Thyroid gland (tissue), 4 donors: ENCODE measurements at regions not wholly inside any gene's neighbourhood (a gene's known extent, or its start where the extent isn't known, plus 50 kb on each side); places are given as distances from the start of the nearest gene placed in this dataset.

Experiments
- POLR2A ChIP-seq, 2 donors: fragments of 450-650 bp; IDR thresholded peaks; one replicate each; pipeline ENCODE4 v1.6.1; 2017; ENCODE audit warnings: antibody characterized with exemption in 2 of 2, mild to moderate bottlenecking in 2 of 2, moderate library complexity in 1 of 2
- TF ChIP-seq, protein P1 (sequence below), 6 experiments: fragments of 200-600 bp in 3 of 6; fragments of 450-650 bp in 3 of 6; sonication (generic) in 3 of 6; IDR thresholded peaks; one replicate each; pipeline ENCODE4 v1.5.1; 2016 to 2019; ENCODE audit warnings: antibody characterized with exemption in 6 of 6, mild to moderate bottlenecking in 2 of 6, inconsistent platforms in 1 of 6, moderate library complexity in 1 of 6

DNA sequence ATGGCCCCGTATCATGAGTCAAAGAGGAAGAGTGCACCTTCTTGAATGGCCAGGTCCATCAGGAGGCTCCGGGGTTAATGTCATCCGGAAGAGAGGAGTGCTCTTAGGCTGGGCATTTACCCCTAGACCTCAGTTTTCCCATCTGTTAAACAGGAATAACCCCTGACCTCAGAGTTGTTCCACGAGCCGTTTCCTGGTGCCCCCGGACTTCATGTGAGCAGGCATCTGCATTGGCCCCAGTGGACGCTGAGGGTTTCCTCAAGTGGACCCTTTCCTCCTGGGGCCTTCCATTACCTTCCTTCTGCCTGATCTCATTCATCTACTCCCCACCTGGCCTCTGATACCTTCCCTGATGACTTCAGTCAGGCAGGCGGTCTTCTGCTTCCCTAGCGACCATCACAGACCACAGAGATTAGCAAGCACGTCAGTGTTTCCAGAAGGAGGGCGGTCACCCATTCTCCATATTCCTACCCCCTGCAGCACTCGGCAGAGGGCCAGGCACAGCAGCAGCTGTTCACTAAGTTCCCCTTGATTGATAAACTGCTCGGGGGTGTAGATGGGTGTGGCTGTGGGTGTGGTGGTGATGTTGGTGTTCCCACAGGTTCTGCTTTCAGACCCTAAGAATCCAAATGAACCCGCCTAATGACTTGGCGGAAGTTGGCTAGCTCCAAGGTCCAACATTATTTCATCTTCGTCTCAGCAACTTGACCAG lies 346.6 kb upstream of the TNRC6C start:
- no peak for TF ChIP-seq POLR2A (IDR thresholded peaks at IDR 0.05)
- TF ChIP-seq, protein P1, sequence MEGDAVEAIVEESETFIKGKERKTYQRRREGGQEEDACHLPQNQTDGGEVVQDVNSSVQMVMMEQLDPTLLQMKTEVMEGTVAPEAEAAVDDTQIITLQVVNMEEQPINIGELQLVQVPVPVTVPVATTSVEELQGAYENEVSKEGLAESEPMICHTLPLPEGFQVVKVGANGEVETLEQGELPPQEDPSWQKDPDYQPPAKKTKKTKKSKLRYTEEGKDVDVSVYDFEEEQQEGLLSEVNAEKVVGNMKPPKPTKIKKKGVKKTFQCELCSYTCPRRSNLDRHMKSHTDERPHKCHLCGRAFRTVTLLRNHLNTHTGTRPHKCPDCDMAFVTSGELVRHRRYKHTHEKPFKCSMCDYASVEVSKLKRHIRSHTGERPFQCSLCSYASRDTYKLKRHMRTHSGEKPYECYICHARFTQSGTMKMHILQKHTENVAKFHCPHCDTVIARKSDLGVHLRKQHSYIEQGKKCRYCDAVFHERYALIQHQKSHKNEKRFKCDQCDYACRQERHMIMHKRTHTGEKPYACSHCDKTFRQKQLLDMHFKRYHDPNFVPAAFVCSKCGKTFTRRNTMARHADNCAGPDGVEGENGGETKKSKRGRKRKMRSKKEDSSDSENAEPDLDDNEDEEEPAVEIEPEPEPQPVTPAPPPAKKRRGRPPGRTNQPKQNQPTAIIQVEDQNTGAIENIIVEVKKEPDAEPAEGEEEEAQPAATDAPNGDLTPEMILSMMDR (IDR thresholded peaks at IDR 0.05), result no peak
